ENCODE measurements at regions not wholly inside any gene's neighbourhood (a gene's known extent, or its start where the extent isn't known, plus 50 kb on each side); places are given as distances from the start of the nearest gene placed in this dataset.

DNA sequence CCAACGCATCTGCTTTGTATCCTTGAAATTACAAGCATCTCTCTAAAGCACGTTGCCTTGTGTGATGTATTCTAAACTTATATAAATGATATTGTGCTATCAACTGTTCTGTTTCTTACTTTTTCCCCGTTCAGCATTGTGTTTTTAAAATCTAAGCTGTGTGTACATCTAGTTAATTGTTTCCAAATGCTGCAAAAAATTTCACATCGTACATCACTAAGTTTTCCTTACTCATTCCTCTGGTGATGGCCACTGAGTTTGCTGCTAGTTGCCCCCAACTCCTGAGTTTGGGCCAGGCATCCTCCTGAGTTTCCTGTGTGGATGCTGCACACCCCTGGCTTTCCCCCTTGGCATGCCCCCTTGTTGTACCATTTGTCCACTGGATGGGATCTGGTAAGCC, 139.7 kb downstream of the MYCN start:
- no peaks in the 10 kb centered on the region for H3K36me3 ChIP-seq (replicated peaks)
- no peak overlapping the region for H3K4me3 ChIP-seq (ENCODE audit: low read depth, low read length)
- no peak overlapping the region for H3K27ac ChIP-seq
- TF ChIP-seq, protein P1, sequence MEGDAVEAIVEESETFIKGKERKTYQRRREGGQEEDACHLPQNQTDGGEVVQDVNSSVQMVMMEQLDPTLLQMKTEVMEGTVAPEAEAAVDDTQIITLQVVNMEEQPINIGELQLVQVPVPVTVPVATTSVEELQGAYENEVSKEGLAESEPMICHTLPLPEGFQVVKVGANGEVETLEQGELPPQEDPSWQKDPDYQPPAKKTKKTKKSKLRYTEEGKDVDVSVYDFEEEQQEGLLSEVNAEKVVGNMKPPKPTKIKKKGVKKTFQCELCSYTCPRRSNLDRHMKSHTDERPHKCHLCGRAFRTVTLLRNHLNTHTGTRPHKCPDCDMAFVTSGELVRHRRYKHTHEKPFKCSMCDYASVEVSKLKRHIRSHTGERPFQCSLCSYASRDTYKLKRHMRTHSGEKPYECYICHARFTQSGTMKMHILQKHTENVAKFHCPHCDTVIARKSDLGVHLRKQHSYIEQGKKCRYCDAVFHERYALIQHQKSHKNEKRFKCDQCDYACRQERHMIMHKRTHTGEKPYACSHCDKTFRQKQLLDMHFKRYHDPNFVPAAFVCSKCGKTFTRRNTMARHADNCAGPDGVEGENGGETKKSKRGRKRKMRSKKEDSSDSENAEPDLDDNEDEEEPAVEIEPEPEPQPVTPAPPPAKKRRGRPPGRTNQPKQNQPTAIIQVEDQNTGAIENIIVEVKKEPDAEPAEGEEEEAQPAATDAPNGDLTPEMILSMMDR (IDR thresholded peaks at IDR 0.05; ENCODE audit: low read depth, low read length, missing control alignments) = no peak
- no peak for DNase-seq
- no peaks in the 10 kb centered on the region for H3K27me3 ChIP-seq (replicated peaks)
- in situ Hi-C loops (cut with HindIII; ENCODE audit: low pct_ligation_motif_present, low sequenced_read_pairs) = no loop called here

DNA sequence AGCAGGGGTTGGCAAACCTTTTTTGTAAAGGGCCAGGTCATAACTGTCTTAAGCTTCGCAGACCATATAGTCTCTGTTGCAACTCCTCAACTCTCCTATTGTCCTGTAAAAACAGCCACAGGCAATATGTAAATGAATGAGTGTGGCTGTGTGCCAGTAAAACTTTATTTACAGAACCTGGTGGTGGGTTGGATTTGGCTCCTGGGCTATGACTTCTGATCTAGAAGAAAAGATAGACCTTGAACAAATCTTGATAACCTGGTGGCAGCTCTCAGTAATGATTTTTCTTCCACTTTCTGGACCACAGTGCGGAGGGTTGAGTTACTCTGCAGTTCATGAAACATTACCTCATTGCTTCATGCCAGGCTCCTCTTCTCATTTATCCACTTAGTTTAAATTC, 139.3 kb downstream of the MYCN start:
- TF ChIP-seq, protein P1 (IDR thresholded peaks at IDR 0.05; ENCODE audit: low read depth, low read length, missing control alignments) = no peak
- no peak for DNase-seq
- no peak overlapping the region for H3K4me3 ChIP-seq (ENCODE audit: low read depth, low read length)
- in situ Hi-C loops (cut with HindIII; ENCODE audit: low pct_ligation_motif_present, low sequenced_read_pairs) = no loop called here
- no peaks in the 10 kb centered on the region for H3K27me3 ChIP-seq (replicated peaks)
- no peak overlapping the region for H3K27ac ChIP-seq
- no peaks in the 10 kb centered on the region for H3K36me3 ChIP-seq (replicated peaks)

DNA sequence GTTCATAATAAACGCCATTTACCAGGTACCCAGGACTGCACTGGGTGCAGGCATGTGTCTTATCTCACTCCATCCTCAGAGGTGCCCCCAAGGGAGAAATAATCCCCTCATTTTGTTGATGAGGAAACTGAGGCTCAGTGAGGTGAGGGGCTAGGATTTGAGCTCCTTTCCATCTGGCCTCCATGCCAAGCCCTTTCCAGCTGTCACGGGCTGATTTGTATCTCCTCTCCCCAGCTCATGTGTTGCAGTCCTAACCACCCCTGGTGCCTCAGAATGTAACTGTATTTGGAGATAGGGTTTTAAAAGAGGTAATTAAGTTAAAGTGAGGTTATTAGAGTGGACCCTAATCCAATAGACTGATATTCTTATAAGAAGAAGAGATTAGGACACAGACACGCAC, 137.3 kb downstream of the MYCN start:
- no peak overlapping the region for H3K27ac ChIP-seq
- no peak overlapping the region for H3K4me3 ChIP-seq (ENCODE audit: low read depth, low read length)
- in situ Hi-C loops (cut with HindIII; ENCODE audit: low pct_ligation_motif_present, low sequenced_read_pairs) = no loop called here
- TF ChIP-seq, protein P1 (IDR thresholded peaks at IDR 0.05; ENCODE audit: low read depth, low read length, missing control alignments) = no peak
- no peak for DNase-seq
- no peaks in the 10 kb centered on the region for H3K36me3 ChIP-seq (replicated peaks)
- no peaks in the 10 kb centered on the region for H3K27me3 ChIP-seq (replicated peaks)

DNA sequence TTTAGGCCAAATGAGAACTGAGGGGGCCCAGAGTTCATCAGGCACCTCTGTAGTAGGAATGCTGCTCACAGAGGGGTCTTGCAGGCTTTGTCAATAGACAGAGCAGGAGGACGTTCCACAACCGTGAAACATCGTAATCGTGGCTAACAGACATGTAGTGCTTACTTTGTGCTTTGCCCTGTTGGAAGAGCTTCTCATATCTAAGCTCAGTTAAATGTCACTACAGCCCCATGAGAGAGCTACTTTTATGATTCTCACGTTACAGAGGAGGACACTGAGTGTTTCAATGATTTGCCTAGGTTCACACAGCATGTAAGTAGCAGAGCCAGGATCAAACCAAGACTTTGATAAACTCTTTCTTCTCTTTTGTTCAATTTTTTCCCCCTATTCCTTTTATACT, 136.6 kb downstream of the MYCN start:
- Histone ChIP-seq H3K27ac (no peak overlapping the region), H3K4me3 (ENCODE audit: low read depth, low read length) (no peak overlapping the region), H3K27me3 (replicated peaks) (no peaks in the 10 kb centered on the region), H3K36me3 (replicated peaks) (no peaks in the 10 kb centered on the region)
- TF ChIP-seq, protein P1 (IDR thresholded peaks at IDR 0.05; ENCODE audit: low read depth, low read length, missing control alignments) = no peak
- in situ Hi-C loops (cut with HindIII; ENCODE audit: low pct_ligation_motif_present, low sequenced_read_pairs) = no loop called here
- DNase-seq = no peak

DNA sequence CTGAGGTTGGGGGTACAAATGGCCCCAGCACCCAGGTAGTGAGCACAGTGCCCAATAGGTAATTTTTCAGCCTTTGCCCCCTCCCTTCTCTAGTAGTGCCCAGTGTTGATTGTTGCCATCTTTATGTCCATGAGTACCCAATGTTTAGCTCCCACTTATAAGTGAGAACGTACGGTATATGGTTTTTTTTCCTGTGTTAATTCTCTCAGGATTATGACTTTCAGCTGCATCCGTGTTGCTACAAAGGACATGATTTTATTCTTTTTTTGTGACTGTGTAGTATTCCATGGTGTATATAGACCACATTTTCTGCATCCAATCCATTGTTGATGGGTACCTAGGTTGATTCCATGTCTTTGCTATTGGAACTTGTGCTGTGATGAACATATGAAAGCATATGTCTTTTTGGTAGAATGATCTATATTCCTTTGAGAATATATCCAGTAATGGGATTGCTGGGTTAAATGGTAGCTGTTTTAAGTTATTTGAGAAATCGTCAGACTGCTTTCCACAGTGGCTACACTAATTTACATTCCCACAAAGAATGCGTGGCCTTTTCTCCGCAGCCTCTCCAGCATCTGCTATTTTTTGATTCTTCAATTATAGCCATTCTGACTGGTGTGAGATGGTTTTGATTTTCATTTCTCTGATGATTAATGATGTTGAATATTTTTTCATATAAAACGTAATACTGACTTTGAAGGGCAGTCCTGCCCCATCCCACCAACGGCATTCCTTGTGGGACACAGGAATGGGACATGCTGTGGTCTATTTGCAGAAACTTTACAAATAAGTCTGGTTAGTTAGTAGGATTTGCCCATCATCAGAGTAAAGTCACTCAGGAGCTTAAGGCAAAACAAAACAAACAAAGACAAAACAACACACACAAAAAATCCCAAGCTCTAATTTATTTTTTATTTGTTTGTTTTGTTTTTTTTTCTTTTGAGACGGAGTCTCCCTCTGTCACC, 135.0 kb downstream of the MYCN start:
- no peak overlapping the region for H3K4me3 ChIP-seq (ENCODE audit: low read depth, low read length)
- no peak overlapping the region for H3K27ac ChIP-seq
- no peak for DNase-seq
- H3K27me3 ChIP-seq (replicated peaks) = no peaks in the 10 kb centered on the region
- TF ChIP-seq, protein P1 (IDR thresholded peaks at IDR 0.05; ENCODE audit: low read depth, low read length, missing control alignments) = no peak
- in situ Hi-C loops (cut with HindIII; ENCODE audit: low pct_ligation_motif_present, low sequenced_read_pairs) = no loop called here
- no peaks in the 10 kb centered on the region for H3K36me3 ChIP-seq (replicated peaks)

All from brain microvascular endothelial cell (primary cell).